Neural cell (in vitro differentiated cells): ENCODE measurements at regions not wholly inside any gene's neighbourhood (a gene's known extent, or its start where the extent isn't known, plus 50 kb on each side); places are given as distances from the start of the nearest gene placed in this dataset.

Source experiments
- H2AFZ ChIP-seq: fragments of 200-600, 300-800 bp; sonication (generic), shearing (Covaris generic); 2 replicates; pipeline ENCODE4 v1.6.0; 2014; ENCODE audit warnings: low read depth, mild to moderate bottlenecking, antibody characterized with exemption, low read length, moderate library complexity
- H3F3A ChIP-seq: fragments of 200-600 bp; shearing (Covaris generic); 2 replicates; pipeline ENCODE4 v1.6.1; 2016; ENCODE audit warnings: mild to moderate bottlenecking, moderate library complexity, mixed read lengths, antibody characterized with exemption, low read length; ENCODE audit not compliant: insufficient read depth, poor library complexity, severe bottlenecking
- H3K27ac ChIP-seq: fragments of 200-600, 300-800 bp; sonication (generic), shearing (Covaris generic); 2 replicates; pipeline ENCODE4 v1.5.1; 2014; ENCODE audit warnings: mild to moderate bottlenecking, low read length, moderate library complexity
- H3K27me3 ChIP-seq: fragments of 300-800, 200-600 bp; sonication (generic), shearing (Covaris generic); 2 replicates; pipeline ENCODE4 v1.6.0; 2014; ENCODE audit warnings: mild to moderate bottlenecking, low read depth, low read length, moderate library complexity; ENCODE audit not compliant: insufficient read depth
- H3K36me3 ChIP-seq: fragments of 300-800, 200-600 bp; sonication (generic), shearing (Covaris generic); 2 replicates; pipeline ENCODE4 v1.5.1; 2014; ENCODE audit warnings: mild to moderate bottlenecking, antibody characterized with exemption, low read length, moderate library complexity; ENCODE audit not compliant: insufficient read depth
- H3K4me2 ChIP-seq: fragments of 300-800, 200-600 bp; sonication (generic), shearing (Covaris generic); 2 replicates; pipeline ENCODE4 v1.6.0; 2014; ENCODE audit warnings: mild to moderate bottlenecking, low read length
- H3K4me3 ChIP-seq: fragments of 300-800, 200-600 bp; sonication (generic), shearing (Covaris generic); 2 replicates; pipeline ENCODE4 v1.5.1; 2014; ENCODE audit warnings: mild to moderate bottlenecking, low read length, moderate library complexity
- H3K79me2 ChIP-seq: fragments of 200-600 bp; shearing (Covaris generic); replicated peaks from 2 replicates; pipeline ENCODE4 v1.6.0; 2014; ENCODE audit warnings: mild to moderate bottlenecking, low read length, moderate library complexity; ENCODE audit not compliant: insufficient read depth
- H3K9ac ChIP-seq: fragments of 300-800, 200-600 bp; sonication (generic), shearing (Covaris generic); 2 replicates; pipeline ENCODE4 v1.6.1; 2016; ENCODE audit warnings: mild to moderate bottlenecking, low read length, mixed read lengths
- H3K9me2 ChIP-seq: fragments of 200-600 bp; shearing (Covaris generic); 2 replicates; pipeline ENCODE4 v1.6.1; 2016; ENCODE audit warnings: mild to moderate bottlenecking, low read length, mixed read lengths; ENCODE audit not compliant: insufficient read depth
- H3K9me3 ChIP-seq: fragments of 200-600, 300-800 bp; sonication (generic), shearing (Covaris generic); 2 replicates; pipeline ENCODE4 v1.6.1; 2016; ENCODE audit warnings: mild to moderate bottlenecking, mixed run types, low read length, moderate library complexity, mixed read lengths
- H4K20me1 ChIP-seq: fragments of 200-600 bp; shearing (Covaris generic); 2 replicates; pipeline ENCODE4 v1.6.1; 2016; ENCODE audit warnings: mild to moderate bottlenecking, mixed run types; ENCODE audit not compliant: insufficient read depth
- CTCF ChIP-seq: fragments of 450-650 bp; IDR thresholded peaks from 2 replicates; pipeline ENCODE4 v1.5.1; 2014; ENCODE audit warnings: antibody characterized with exemption, mild to moderate bottlenecking, moderate library complexity; ENCODE audit not compliant: poor library complexity, severe bottlenecking
- EP300 ChIP-seq: fragments of 450-650 bp; conservative IDR thresholded peaks from 2 replicates; pipeline ENCODE4 v1.6.1; 2014; ENCODE audit warnings: antibody characterized with exemption, mild to moderate bottlenecking, moderate library complexity; ENCODE audit not compliant: poor library complexity, severe bottlenecking
- EZH2 ChIP-seq: fragments of 200-600, 300-800 bp; shearing (Covaris generic), sonication (generic); IDR thresholded peaks from 2 replicates; pipeline ENCODE4 v1.6.1; 2014; ENCODE audit warnings: antibody characterized with exemption, low read length, borderline replicate concordance, mild to moderate bottlenecking; ENCODE audit not compliant: insufficient read depth, poor library complexity, severe bottlenecking
- MXI1 ChIP-seq: fragments of 450-650 bp; conservative IDR thresholded peaks from 2 replicates; pipeline ENCODE4 v1.6.1; 2014; ENCODE audit warnings: antibody characterized with exemption, mild to moderate bottlenecking; ENCODE audit not compliant: poor library complexity, severe bottlenecking
- POLR2AphosphoS5 ChIP-seq: IDR thresholded peaks from 2 replicates; pipeline ENCODE4 v1.6.1; 2012
- RAD21 ChIP-seq: fragments of 450-650 bp; conservative IDR thresholded peaks from 2 replicates; pipeline ENCODE4 v1.6.1; 2014; ENCODE audit warnings: antibody characterized with exemption, mild to moderate bottlenecking, moderate library complexity
- REST ChIP-seq: IDR thresholded peaks from 2 replicates; pipeline ENCODE4 v1.6.1; 2012; ENCODE audit warnings: borderline replicate concordance
- SMC3 ChIP-seq: fragments of 450-650 bp; conservative IDR thresholded peaks from 2 replicates; pipeline ENCODE4 v1.6.1; 2014; ENCODE audit warnings: antibody characterized with exemption, mild to moderate bottlenecking, moderate library complexity; ENCODE audit not compliant: poor library complexity
- TAF1 ChIP-seq: IDR thresholded peaks from 2 replicates; pipeline ENCODE4 v1.6.1; 2012; ENCODE audit warnings: low read depth

GRCh38 chr21:39082656-39083376 lies 100.4 kb downstream of the PSMG1 start:
- H3K9me2 ChIP-seq = no peaks in the 10 kb centered on the region
- H4K20me1 ChIP-seq = no peaks in the 10 kb centered on the region
- H3K9me3 ChIP-seq = no peaks in the 10 kb centered on the region
- no peaks in the 10 kb centered on the region for H3K36me3 ChIP-seq
- no peak overlapping the region for H3K27ac ChIP-seq
- no peak overlapping the region for H3K4me2 ChIP-seq
- no peak overlapping the region for H3K4me3 ChIP-seq
- H2AFZ ChIP-seq = no peak overlapping the region
- no peak for TF ChIP-seq EZH2
- TF ChIP-seq EP300 = no peak
- no peak for TF ChIP-seq CTCF
- TF ChIP-seq TAF1 = no peak
- TF ChIP-seq REST = no peak
- TF ChIP-seq MXI1 = no peak
- no peak for TF ChIP-seq POLR2AphosphoS5
- no peak for TF ChIP-seq RAD21
- no peak for TF ChIP-seq SMC3
- H3K27me3 ChIP-seq = no peaks in the 10 kb centered on the region
- H3K79me2 ChIP-seq = no peaks in the 10 kb centered on the region
- H3F3A ChIP-seq = no peaks in the 10 kb centered on the region
- H3K9ac ChIP-seq = no peak overlapping the region

GRCh38 chr21:39080366-39080765 lies 102.9 kb downstream of the PSMG1 start:
- H3K9me2 ChIP-seq = no peaks in the 10 kb centered on the region
- no peaks in the 10 kb centered on the region for H3K27me3 ChIP-seq
- no peak overlapping the region for H3K4me2 ChIP-seq
- H3K27ac ChIP-seq = no peak overlapping the region
- H2AFZ ChIP-seq = no peak overlapping the region
- no peaks in the 10 kb centered on the region for H3K79me2 ChIP-seq
- no peak overlapping the region for H3K4me3 ChIP-seq
- no peaks in the 10 kb centered on the region for H3F3A ChIP-seq
- no peaks in the 10 kb centered on the region for H3K9me3 ChIP-seq
- H3K9ac ChIP-seq = no peak overlapping the region
- no peaks in the 10 kb centered on the region for H3K36me3 ChIP-seq
- H4K20me1 ChIP-seq = no peaks in the 10 kb centered on the region
- TF ChIP-seq REST (no peak), TAF1 (no peak), CTCF (no peak), POLR2AphosphoS5 (no peak), RAD21 (no peak), MXI1 (no peak)
